Erythroblast (primary cell): ENCODE measurements at regions not wholly inside any gene's neighbourhood (a gene's known extent, or its start where the extent isn't known, plus 50 kb on each side); places are given as distances from the start of the nearest gene placed in this dataset.

Experiments
- GATA1 ChIP-seq: IDR thresholded peaks from 2 replicates; pipeline ENCODE4 v1.6.1; 2011; ENCODE audit warnings: low read depth, mild to moderate bottlenecking, control low read depth, low read length, moderate library complexity
- POLR2A ChIP-seq: IDR thresholded peaks from 2 replicates; pipeline ENCODE4 v1.6.1; 2011; ENCODE audit warnings: mild to moderate bottlenecking, low read length

GRCh38 chr2:2839782-2840531, 508.9 kb upstream of the MYT1L start:
- TF ChIP-seq POLR2A: no peak
- no peak for TF ChIP-seq GATA1
